Panc1 (cell line): ENCODE measurements at regions not wholly inside any gene's neighbourhood (a gene's known extent, or its start where the extent isn't known, plus 50 kb on each side); places are given as distances from the start of the nearest gene placed in this dataset.

Source experiments
- ATAC-seq: fragments of 200-7000 bp; cut with Tn5 transposase; 2 replicates; pipeline ENCODE4 v1.9.1; 2020; ENCODE audit warnings: mild to moderate bottlenecking, moderate library complexity
- BruUV-seq: library from RNA; stranded (reverse); fragments of 400-500 nt; replicated peaks from 2 replicates; lab custom pipeline; 2021; lab: Mats Ljungman, UMichigan
- CTCF ChIA-PET: fragments of 300-600 bp; sonication (Branson Sonifier 250); formaldehyde crosslinking; loops from one replicate; lab custom pipeline; 2022; ENCODE audit warnings: antibody characterized with exemption; lab: Charles Lee
- POLR2A ChIA-PET: fragments of 300-600 bp; sonication (Branson Sonifier 250); formaldehyde crosslinking; loops from one replicate; lab custom pipeline; 2022; ENCODE audit warnings: antibody characterized with exemption; lab: Charles Lee
- DNase-seq: peaks from one replicate; pipeline ENCODE4 v3.0.0-alpha.2; 2010; ENCODE audit warnings: low read depth, low spot score
- H3K27ac ChIP-seq: 2 replicates; pipeline ENCODE4 v1.5.1; 2011; ENCODE audit warnings: mild to moderate bottlenecking, low read length, inconsistent platforms
- H3K27me3 ChIP-seq: fragments of 200-500 bp; sonication (Bioruptor generic); 2 replicates; pipeline ENCODE4 v1.6.0; 2014; ENCODE audit warnings: low read length, inconsistent platforms; ENCODE audit not compliant: control insufficient read depth, insufficient read depth
- H3K36me3 ChIP-seq: fragments of 200-500 bp; sonication (Bioruptor generic); 2 replicates; pipeline ENCODE4 v1.5.1; 2014; ENCODE audit warnings: inconsistent platforms, mild to moderate bottlenecking, low read length, moderate library complexity; ENCODE audit not compliant: control insufficient read depth, insufficient read depth
- H3K4me1 ChIP-seq: 2 replicates; pipeline ENCODE4 v1.5.1; 2011; ENCODE audit warnings: inconsistent platforms, mild to moderate bottlenecking, low read length, moderate library complexity; ENCODE audit not compliant: control insufficient read depth, insufficient read depth
- H3K4me3 ChIP-seq, 2 experiments: 2 replicates each; pipeline ENCODE4 v1.5.1; 2011 to 2012; ENCODE audit warnings: low read depth in 2 of 2, low read length in 2 of 2, mild to moderate bottlenecking in 2 of 2, inconsistent platforms in 1 of 2, moderate library complexity in 1 of 2
- H3K9me3 ChIP-seq: fragments of 200-500 bp; sonication (Bioruptor generic); 2 replicates; pipeline ENCODE4 v1.5.1; 2014; ENCODE audit warnings: low read depth, mild to moderate bottlenecking, inconsistent platforms, low read length, moderate library complexity; ENCODE audit not compliant: control insufficient read depth, insufficient read depth
- POLR2AphosphoS5 ChIP-seq: IDR thresholded peaks from 2 replicates; pipeline ENCODE4 v1.6.1; 2012; ENCODE audit warnings: mild to moderate bottlenecking, low read depth, low read length, moderate library complexity
- SIN3A ChIP-seq: IDR thresholded peaks from 2 replicates; pipeline ENCODE4 v1.6.1; 2012; ENCODE audit warnings: low read depth, mild to moderate bottlenecking, low read length, moderate library complexity, borderline replicate concordance; ENCODE audit not compliant: insufficient read depth
- TCF7L2 ChIP-seq: IDR thresholded peaks from 2 replicates; pipeline ENCODE4 v1.6.1; 2011; ENCODE audit warnings: mild to moderate bottlenecking, low read depth, low read length, inconsistent platforms
- in situ Hi-C: cut with HindIII; loops from 2 replicates; pipeline ENCODE4 v1.10.0; 2016; ENCODE audit warnings: low sequenced_read_pairs, low pct_unique_long_range_greater_than_20kb
- intact Hi-C: fragments of 100-400 bp; cut with micrococcal nuclease; formaldehyde crosslinking; loops from one replicate; pipeline ENCODE4 v1.10.0; 2022; ENCODE audit not compliant: unreplicated experiment
- TF ChIP-seq, protein P1 (sequence below), 2 experiments: IDR thresholded peaks; 2 replicates each; pipeline ENCODE4 v1.6.1; 2011 to 2012; ENCODE audit warnings: low read depth in 2 of 2, control low read depth in 1 of 2, low read length in 1 of 2, mild to moderate bottlenecking in 1 of 2, moderate library complexity in 1 of 2; ENCODE audit not compliant: insufficient read depth in 1 of 2
- TF ChIP-seq, protein P2 (sequence below): fragments of 450-650 bp; IDR thresholded peaks from 2 replicates; pipeline ENCODE4 v1.5.1; 2017; ENCODE audit warnings: mild to moderate bottlenecking

DNA sequence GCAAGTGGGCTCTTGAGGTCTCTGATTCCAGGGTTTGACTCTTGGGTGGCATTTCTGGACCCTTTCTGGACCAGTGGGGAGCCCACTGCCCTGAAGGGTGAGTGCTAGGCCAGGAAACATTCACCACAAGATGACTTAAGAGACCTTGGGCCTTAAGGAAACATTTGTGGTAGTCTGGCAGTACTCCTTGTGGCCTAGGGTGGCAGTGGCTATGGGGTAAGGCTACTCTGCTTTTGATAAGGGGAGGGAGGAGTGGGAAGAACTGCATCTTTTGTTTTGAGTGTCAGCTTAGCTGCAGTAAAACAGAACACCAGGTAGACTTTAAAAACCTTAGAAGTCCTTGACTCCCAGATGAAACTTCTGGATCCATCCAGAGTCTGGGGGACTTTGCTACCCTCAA, 529.3 kb upstream of the LRRC7 start:
- DNase-seq (no peak), ATAC-seq (no peak)
- no peak overlapping the region for H3K27ac ChIP-seq
- H3K9me3 ChIP-seq, result no peaks in the 10 kb centered on the region
- H3K4me3 ChIP-seq, result no peak overlapping the region
- in situ Hi-C loops (no loop called here), intact Hi-C loops (no loop called here)
- no TSS peak for BruUV-seq
- POLR2A ChIA-PET, result no interaction called here
- no peaks in the 10 kb centered on the region for H3K27me3 ChIP-seq
- TF ChIP-seq, protein P1, sequence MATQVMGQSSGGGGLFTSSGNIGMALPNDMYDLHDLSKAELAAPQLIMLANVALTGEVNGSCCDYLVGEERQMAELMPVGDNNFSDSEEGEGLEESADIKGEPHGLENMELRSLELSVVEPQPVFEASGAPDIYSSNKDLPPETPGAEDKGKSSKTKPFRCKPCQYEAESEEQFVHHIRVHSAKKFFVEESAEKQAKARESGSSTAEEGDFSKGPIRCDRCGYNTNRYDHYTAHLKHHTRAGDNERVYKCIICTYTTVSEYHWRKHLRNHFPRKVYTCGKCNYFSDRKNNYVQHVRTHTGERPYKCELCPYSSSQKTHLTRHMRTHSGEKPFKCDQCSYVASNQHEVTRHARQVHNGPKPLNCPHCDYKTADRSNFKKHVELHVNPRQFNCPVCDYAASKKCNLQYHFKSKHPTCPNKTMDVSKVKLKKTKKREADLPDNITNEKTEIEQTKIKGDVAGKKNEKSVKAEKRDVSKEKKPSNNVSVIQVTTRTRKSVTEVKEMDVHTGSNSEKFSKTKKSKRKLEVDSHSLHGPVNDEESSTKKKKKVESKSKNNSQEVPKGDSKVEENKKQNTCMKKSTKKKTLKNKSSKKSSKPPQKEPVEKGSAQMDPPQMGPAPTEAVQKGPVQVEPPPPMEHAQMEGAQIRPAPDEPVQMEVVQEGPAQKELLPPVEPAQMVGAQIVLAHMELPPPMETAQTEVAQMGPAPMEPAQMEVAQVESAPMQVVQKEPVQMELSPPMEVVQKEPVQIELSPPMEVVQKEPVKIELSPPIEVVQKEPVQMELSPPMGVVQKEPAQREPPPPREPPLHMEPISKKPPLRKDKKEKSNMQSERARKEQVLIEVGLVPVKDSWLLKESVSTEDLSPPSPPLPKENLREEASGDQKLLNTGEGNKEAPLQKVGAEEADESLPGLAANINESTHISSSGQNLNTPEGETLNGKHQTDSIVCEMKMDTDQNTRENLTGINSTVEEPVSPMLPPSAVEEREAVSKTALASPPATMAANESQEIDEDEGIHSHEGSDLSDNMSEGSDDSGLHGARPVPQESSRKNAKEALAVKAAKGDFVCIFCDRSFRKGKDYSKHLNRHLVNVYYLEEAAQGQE (IDR thresholded peaks at IDR 0.05; ENCODE audit: insufficient read depth in 1 of 2, low read depth in 2 of 2, low read length in 1 of 2), result no peak
- TF ChIP-seq, protein P2, sequence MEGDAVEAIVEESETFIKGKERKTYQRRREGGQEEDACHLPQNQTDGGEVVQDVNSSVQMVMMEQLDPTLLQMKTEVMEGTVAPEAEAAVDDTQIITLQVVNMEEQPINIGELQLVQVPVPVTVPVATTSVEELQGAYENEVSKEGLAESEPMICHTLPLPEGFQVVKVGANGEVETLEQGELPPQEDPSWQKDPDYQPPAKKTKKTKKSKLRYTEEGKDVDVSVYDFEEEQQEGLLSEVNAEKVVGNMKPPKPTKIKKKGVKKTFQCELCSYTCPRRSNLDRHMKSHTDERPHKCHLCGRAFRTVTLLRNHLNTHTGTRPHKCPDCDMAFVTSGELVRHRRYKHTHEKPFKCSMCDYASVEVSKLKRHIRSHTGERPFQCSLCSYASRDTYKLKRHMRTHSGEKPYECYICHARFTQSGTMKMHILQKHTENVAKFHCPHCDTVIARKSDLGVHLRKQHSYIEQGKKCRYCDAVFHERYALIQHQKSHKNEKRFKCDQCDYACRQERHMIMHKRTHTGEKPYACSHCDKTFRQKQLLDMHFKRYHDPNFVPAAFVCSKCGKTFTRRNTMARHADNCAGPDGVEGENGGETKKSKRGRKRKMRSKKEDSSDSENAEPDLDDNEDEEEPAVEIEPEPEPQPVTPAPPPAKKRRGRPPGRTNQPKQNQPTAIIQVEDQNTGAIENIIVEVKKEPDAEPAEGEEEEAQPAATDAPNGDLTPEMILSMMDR, result no peak
- TF ChIP-seq SIN3A, result no peak
- no peak for TF ChIP-seq POLR2AphosphoS5
- no peak for TF ChIP-seq TCF7L2
- no peaks in the 10 kb centered on the region for H3K4me1 ChIP-seq
- CTCF ChIA-PET, result no interaction called here
- H3K36me3 ChIP-seq, result no peaks in the 10 kb centered on the region; the same call in 1 of the 2 replicates

DNA sequence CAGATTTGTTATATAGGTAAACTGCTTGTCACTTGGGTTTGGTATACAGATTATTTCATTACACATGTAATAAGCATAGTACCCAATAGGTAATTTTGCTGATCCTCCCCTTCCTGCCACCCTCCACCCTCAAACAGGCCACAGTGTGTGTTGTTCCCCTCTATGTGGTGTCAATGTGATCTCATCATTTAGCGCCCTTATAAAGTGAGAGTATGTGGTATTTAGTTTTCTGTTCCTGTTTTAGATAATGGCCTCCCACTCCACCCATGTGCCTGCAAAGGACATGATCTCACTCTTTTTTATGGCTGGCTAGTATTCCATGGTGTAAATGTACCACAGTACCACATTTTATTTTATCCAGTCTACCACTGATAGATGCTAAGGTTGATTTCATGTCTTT, 522.1 kb upstream of the LRRC7 start:
- TF ChIP-seq, protein P1 (IDR thresholded peaks at IDR 0.05; ENCODE audit: insufficient read depth in 1 of 2, low read depth in 2 of 2, low read length in 1 of 2), result no peak
- TF ChIP-seq TCF7L2 (no peak), POLR2AphosphoS5 (no peak), SIN3A (no peak)
- TF ChIP-seq, protein P2, result no peak
- Histone ChIP-seq H3K27ac (no peak overlapping the region), H3K4me3 (no peak overlapping the region), H3K27me3 (no peaks in the 10 kb centered on the region), H3K4me1 (no peaks in the 10 kb centered on the region), H3K36me3 (no peaks in the 10 kb centered on the region), H3K9me3 (no peaks in the 10 kb centered on the region)
- DNase-seq (no peak), ATAC-seq (no peak)
- ChIA-PET POLR2A (no interaction called here), CTCF (no interaction called here)
- BruUV-seq, result no TSS peak
- intact Hi-C loops, result no loop called here
- in situ Hi-C loops, result no loop called here
